ENCODE measurements at regions not wholly inside any gene's neighbourhood (a gene's known extent, or its start where the extent isn't known, plus 50 kb on each side); places are given as distances from the start of the nearest gene placed in this dataset.
"Not testable (repeated sequence)": the region's sequence is repeated elsewhere in the genome, so short reads cannot be mapped to it uniquely, and the experiment has no call there.

- no peak for DNase-seq (ENCODE audit: low read depth, low spot score)
- Histone ChIP-seq H3K79me2 (ENCODE audit: control insufficient read depth, insufficient read depth, low read length) (no peaks in the 10 kb centered on the region), H3K4me2 (ENCODE audit: insufficient read depth, low read length) (no peak overlapping the region), H3K27me3 (ENCODE audit: control insufficient read depth in 2 of 2, insufficient read depth in 2 of 2, low read length in 2 of 2) (no peaks in the 10 kb centered on the region), H3K4me1 (ENCODE audit: control insufficient read depth, extremely low read depth, insufficient read depth, low read length) (no peaks in the 10 kb centered on the region), H2AFZ (ENCODE audit: low read depth, low read length) (no peak overlapping the region), H3K4me3 (replicated peaks in 1 of 3; ENCODE audit: insufficient read depth in 1 of 3, low read depth in 1 of 3, low read length in 3 of 3) (no peak overlapping the region), H3K9me3 (replicated peaks; ENCODE audit: control insufficient read depth, insufficient read depth, low read length) (peaks cover 1% of the 10 kb centered on the region), H3K36me3 (ENCODE audit: control insufficient read depth in 2 of 2, extremely low read depth in 1 of 2, insufficient read depth in 2 of 2, low read length in 2 of 2) (no peaks in the 10 kb centered on the region), H4K20me1 (replicated peaks; ENCODE audit: control insufficient read depth, extremely low read depth, insufficient read depth, low read length) (no peaks in the 10 kb centered on the region), H3K27ac (ENCODE audit: insufficient read depth, low read depth, low read length) (no peak overlapping the region), H3K9ac (replicated peaks; ENCODE audit: extremely low read depth, insufficient read depth, low read length) (no peak overlapping the region), H3K9me1 (replicated peaks; ENCODE audit: control insufficient read depth, extremely low read depth, insufficient read depth, low read length) (no peaks in the 10 kb centered on the region)
- intact Hi-C loops (cut with micrococcal nuclease) (loop anchor here (5.0 kb wide), 1 partner anchor 835 kb away; no protein-coding TSS in a partner anchor), dilution Hi-C loops (cut with MboI; ENCODE audit: extremely low pct_ligation_motif_present, low sequenced_read_pairs) (no loop called here)
- POLR2A ChIA-PET = no interaction called here
- no TSS peak for BruUV-seq (replicated peaks)
- FAIRE-seq = no peak
- TF ChIP-seq MAX (IDR thresholded peaks at IDR 0.05; ENCODE audit: insufficient read depth, insufficient read length) (no peak), POLR2A (IDR thresholded peaks at IDR 0.05; ENCODE audit: low read depth, low read length) (no peak), FOS (IDR thresholded peaks at IDR 0.05; ENCODE audit: borderline replicate concordance, insufficient read depth, low read length) (no peak), JUN (IDR thresholded peaks at IDR 0.05; ENCODE audit: borderline replicate concordance, insufficient read depth, insufficient read length, low read depth) (no peak), EZH2 (IDR thresholded peaks at IDR 0.05; ENCODE audit: borderline replicate concordance, low read depth, low read length, severe bottlenecking) (no peak), GATA2 (IDR thresholded peaks at IDR 0.05; ENCODE audit: insufficient read depth, insufficient read length, low read depth, low read length) (no peak), POLR2AphosphoS5 (IDR thresholded peaks at IDR 0.05; ENCODE audit: insufficient read depth, low read depth, low read length) (no peak), CTCF (IDR thresholded peaks at IDR 0.05; ENCODE audit: extremely low read depth in 1 of 2, insufficient read depth in 1 of 2, low read depth in 1 of 2, low read length in 2 of 2) (no peak), MYC (IDR thresholded peaks at IDR 0.05; ENCODE audit: low read depth, low read length) (no peak)
- CTCF ChIA-PET = no interaction called here
Measured at GRCh38 chr13:62747152-62747551, 1331.5 kb upstream of the PCDH20 start.

- FAIRE-seq; H3K9me3 ChIP-seq (replicated peaks; ENCODE audit: control insufficient read depth, insufficient read depth, low read length); H3K4me2 ChIP-seq (ENCODE audit: insufficient read depth, low read length); H3K4me1 ChIP-seq (ENCODE audit: control insufficient read depth, extremely low read depth, insufficient read depth, low read length); CTCF ChIA-PET; H3K79me2 ChIP-seq (ENCODE audit: control insufficient read depth, insufficient read depth, low read length); H3K27me3 ChIP-seq (ENCODE audit: control insufficient read depth in 2 of 2, insufficient read depth in 2 of 2, low read length in 2 of 2); H3K4me3 ChIP-seq (replicated peaks in 1 of 3; ENCODE audit: insufficient read depth in 1 of 3, low read depth in 1 of 3, low read length in 3 of 3); POLR2A ChIA-PET; H4K20me1 ChIP-seq (replicated peaks; ENCODE audit: control insufficient read depth, extremely low read depth, insufficient read depth, low read length); H3K9me1 ChIP-seq (replicated peaks; ENCODE audit: control insufficient read depth, extremely low read depth, insufficient read depth, low read length); H3K9ac ChIP-seq (replicated peaks; ENCODE audit: extremely low read depth, insufficient read depth, low read length); dilution Hi-C loops (cut with MboI; ENCODE audit: extremely low pct_ligation_motif_present, low sequenced_read_pairs); intact Hi-C loops (cut with micrococcal nuclease); H2AFZ ChIP-seq (ENCODE audit: low read depth, low read length); DNase-seq (ENCODE audit: low read depth, low spot score); BruUV-seq (replicated peaks); H3K36me3 ChIP-seq (ENCODE audit: control insufficient read depth in 2 of 2, extremely low read depth in 1 of 2, insufficient read depth in 2 of 2, low read length in 2 of 2); H3K27ac ChIP-seq (ENCODE audit: insufficient read depth, low read depth, low read length): not testable (repeated sequence)
Measured at GRCh38 chr13:62729746-62730145, 1314.1 kb upstream of the PCDH20 start.

Measured in endothelial cell of umbilical vein (primary cell).